NCI-H2196 treated with DMSO at 0.1 percent for 48 hours (cell line): ENCODE measurements at regions not wholly inside any gene's neighbourhood (a gene's known extent, or its start where the extent isn't known, plus 50 kb on each side); places are given as distances from the start of the nearest gene placed in this dataset.

ENCODE experiments used
- DNase-seq: peaks from one replicate; lab custom pipeline; 2025; ENCODE audit not compliant: unreplicated experiment; lab: John Stamatoyannopoulos, UW

GRCh38 chr9:135289081-135289491 lies 190.5 kb upstream of the PPP1R26 start:
- DNase-seq, result no peak

GRCh38 chr9:135290086-135290485 lies 189.5 kb upstream of the PPP1R26 start:
- no peak for DNase-seq

- DNase-seq, result no peak
Measured at GRCh38 chr9:135290566-135290965, 189.0 kb upstream of the PPP1R26 start.

- no peak for DNase-seq
Measured at GRCh38 chr9:135291165-135291564, 188.4 kb upstream of the PPP1R26 start.

- no peak for DNase-seq
Measured at GRCh38 chr9:135294836-135295235, 184.7 kb upstream of the PPP1R26 start.

- no peak for DNase-seq
Measured at GRCh38 chr9:135295551-135296300, 183.9 kb upstream of the PPP1R26 start.

GRCh38 chr9:135296735-135297455 lies 182.7 kb upstream of the PPP1R26 start:
- DNase-seq, result no peak

- DNase-seq, result no peak
Measured at GRCh38 chr9:135297456-135298075, 182.0 kb upstream of the PPP1R26 start.

GRCh38 chr9:135299239-135299590 lies 180.4 kb upstream of the PPP1R26 start:
- no peak for DNase-seq

- DNase-seq, result no peak
Measured at GRCh38 chr9:135299651-135300345, 179.8 kb upstream of the PPP1R26 start.

GRCh38 chr9:135300346-135301141 lies 179.0 kb upstream of the PPP1R26 start:
- no peak for DNase-seq

GRCh38 chr9:135301271-135302263 lies 178.0 kb upstream of the PPP1R26 start:
- no peak for DNase-seq

GRCh38 chr9:135302329-135303279 lies 177.0 kb upstream of the PPP1R26 start:
- no peak for DNase-seq

- no peak for DNase-seq
Measured at GRCh38 chr9:135303280-135303647, 176.3 kb upstream of the PPP1R26 start.

GRCh38 chr9:135303865-135304499 lies 175.6 kb upstream of the PPP1R26 start:
- no peak for DNase-seq

GRCh38 chr9:135304886-135305285 lies 174.7 kb upstream of the PPP1R26 start:
- DNase-seq, result no peak

GRCh38 chr9:135305546-135306180 lies 173.9 kb upstream of the PPP1R26 start:
- DNase-seq, result no peak

GRCh38 chr9:135306699-135307098 lies 172.9 kb upstream of the PPP1R26 start:
- DNase-seq, result no peak
